SU-DHL-6 (cell line): ENCODE measurements at regions not wholly inside any gene's neighbourhood (a gene's known extent, or its start where the extent isn't known, plus 50 kb on each side); places are given as distances from the start of the nearest gene placed in this dataset.

Source experiments
- H2AFZ ChIP-seq: fragments of 200-600 bp; sonication (generic); 2 replicates; pipeline ENCODE4 v1.6.1; 2014; ENCODE audit warnings: low read depth, mild to moderate bottlenecking, moderate library complexity, mixed read lengths, antibody characterized with exemption, low read length; ENCODE audit not compliant: severe bottlenecking
- H3F3A ChIP-seq: fragments of 200-600 bp; shearing (Covaris generic); 2 replicates; pipeline ENCODE4 v1.6.0; 2016; ENCODE audit warnings: antibody characterized with exemption, mild to moderate bottlenecking; ENCODE audit not compliant: insufficient read depth
- H3K27ac ChIP-seq: fragments of 200-600 bp; sonication (generic); 2 replicates; pipeline ENCODE4 v1.5.1; 2016; ENCODE audit warnings: low read depth, mild to moderate bottlenecking, low read length, moderate library complexity, mixed read lengths
- H3K27me3 ChIP-seq: fragments of 200-600 bp; sonication (generic), shearing (Covaris generic); 2 replicates; pipeline ENCODE4 v1.6.0; 2014; ENCODE audit warnings: mild to moderate bottlenecking, low read length
- H3K36me3 ChIP-seq: fragments of 200-600 bp; sonication (generic); 2 replicates; pipeline ENCODE4 v1.6.1; 2014; ENCODE audit warnings: mild to moderate bottlenecking, low read length, mixed read lengths
- H3K4me2 ChIP-seq: fragments of 300-600, 200-600 bp; shearing (Covaris generic), sonication (generic); 2 replicates; pipeline ENCODE4 v1.6.0; 2014; ENCODE audit warnings: low read length, low read depth, mild to moderate bottlenecking; ENCODE audit not compliant: poor library complexity, severe bottlenecking
- H3K4me3 ChIP-seq: fragments of 200-600 bp; sonication (generic); 2 replicates; pipeline ENCODE4 v1.5.1; 2014; ENCODE audit warnings: antibody characterized with exemption, low read length, mild to moderate bottlenecking, mixed read lengths; ENCODE audit not compliant: insufficient read depth, poor library complexity, severe bottlenecking
- H3K79me2 ChIP-seq: fragments of 200-600 bp; sonication (generic); 2 replicates; pipeline ENCODE4 v1.6.1; 2014; ENCODE audit warnings: mild to moderate bottlenecking, low read length, moderate library complexity; ENCODE audit not compliant: insufficient read depth
- H3K9ac ChIP-seq: fragments of 200-600 bp; sonication (generic); 2 replicates; pipeline ENCODE4 v1.7.0; 2014; ENCODE audit warnings: mild to moderate bottlenecking, low read length
- H3K9me2 ChIP-seq: fragments of 200-600 bp; sonication (generic); replicated peaks from 2 replicates; pipeline ENCODE4 v1.6.1; 2014; ENCODE audit warnings: low read length; ENCODE audit not compliant: insufficient read depth
- H3K9me3 ChIP-seq: fragments of 200-600 bp; sonication (generic); 2 replicates; pipeline ENCODE4 v1.6.1; 2014; ENCODE audit warnings: low read length, mixed read lengths; ENCODE audit not compliant: insufficient read depth
- H4K20me1 ChIP-seq: fragments of 200-600 bp; sonication (generic); 2 replicates; pipeline ENCODE4 v1.6.1; 2014; ENCODE audit warnings: low read depth, mild to moderate bottlenecking, antibody characterized with exemption, low read length, moderate library complexity, mixed read lengths
- EZH2phosphoT487 ChIP-seq: fragments of 200-600 bp; sonication (generic), shearing (Covaris generic); conservative IDR thresholded peaks from 2 replicates; pipeline ENCODE4 v1.6.1; 2018; ENCODE audit warnings: mild to moderate bottlenecking, antibody characterized with exemption, low read length, moderate library complexity, mixed read lengths
- TF ChIP-seq, protein P1 (sequence below): fragments of 200-600 bp; sonication (generic); IDR thresholded peaks from one replicate; pipeline ENCODE4 v1.5.1; 2017; ENCODE audit warnings: antibody characterized with exemption, mild to moderate bottlenecking, low read length, moderate library complexity; ENCODE audit not compliant: insufficient read depth, poor library complexity, severe bottlenecking

DNA sequence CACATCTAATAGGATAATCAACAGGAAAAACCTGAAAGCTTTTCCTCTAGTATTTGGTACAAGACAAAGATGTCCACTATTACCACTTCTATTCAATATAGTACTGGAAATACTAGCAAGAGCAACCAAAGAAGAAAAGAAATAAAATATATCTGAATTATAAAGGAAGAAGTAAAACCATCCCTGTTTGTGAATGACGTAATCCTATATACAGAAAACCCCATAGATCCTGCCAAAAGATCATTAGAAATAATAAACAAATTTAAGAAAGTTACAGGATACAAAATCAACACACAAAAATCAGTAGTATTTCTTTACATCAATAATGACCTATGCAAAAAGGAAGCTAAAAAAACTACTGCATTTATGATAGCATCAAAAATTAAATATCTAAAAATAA, 1191.3 kb upstream of the C9orf72 start:
- Histone ChIP-seq H3K9me2 (no peaks in the 10 kb centered on the region), H3K27ac (no peak overlapping the region), H3K9ac (no peak overlapping the region), H3K27me3 (no peaks in the 10 kb centered on the region), H3K36me3 (no peaks in the 10 kb centered on the region), H3K79me2 (no peaks in the 10 kb centered on the region), H2AFZ (no peak overlapping the region), H3K4me2 (no peak overlapping the region), H4K20me1 (no peaks in the 10 kb centered on the region), H3K9me3 (no peaks in the 10 kb centered on the region), H3F3A (no peaks in the 10 kb centered on the region), H3K4me3 (no peak overlapping the region)
- TF ChIP-seq EZH2phosphoT487 = no peak
- TF ChIP-seq, protein P1, sequence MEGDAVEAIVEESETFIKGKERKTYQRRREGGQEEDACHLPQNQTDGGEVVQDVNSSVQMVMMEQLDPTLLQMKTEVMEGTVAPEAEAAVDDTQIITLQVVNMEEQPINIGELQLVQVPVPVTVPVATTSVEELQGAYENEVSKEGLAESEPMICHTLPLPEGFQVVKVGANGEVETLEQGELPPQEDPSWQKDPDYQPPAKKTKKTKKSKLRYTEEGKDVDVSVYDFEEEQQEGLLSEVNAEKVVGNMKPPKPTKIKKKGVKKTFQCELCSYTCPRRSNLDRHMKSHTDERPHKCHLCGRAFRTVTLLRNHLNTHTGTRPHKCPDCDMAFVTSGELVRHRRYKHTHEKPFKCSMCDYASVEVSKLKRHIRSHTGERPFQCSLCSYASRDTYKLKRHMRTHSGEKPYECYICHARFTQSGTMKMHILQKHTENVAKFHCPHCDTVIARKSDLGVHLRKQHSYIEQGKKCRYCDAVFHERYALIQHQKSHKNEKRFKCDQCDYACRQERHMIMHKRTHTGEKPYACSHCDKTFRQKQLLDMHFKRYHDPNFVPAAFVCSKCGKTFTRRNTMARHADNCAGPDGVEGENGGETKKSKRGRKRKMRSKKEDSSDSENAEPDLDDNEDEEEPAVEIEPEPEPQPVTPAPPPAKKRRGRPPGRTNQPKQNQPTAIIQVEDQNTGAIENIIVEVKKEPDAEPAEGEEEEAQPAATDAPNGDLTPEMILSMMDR = no peak

DNA sequence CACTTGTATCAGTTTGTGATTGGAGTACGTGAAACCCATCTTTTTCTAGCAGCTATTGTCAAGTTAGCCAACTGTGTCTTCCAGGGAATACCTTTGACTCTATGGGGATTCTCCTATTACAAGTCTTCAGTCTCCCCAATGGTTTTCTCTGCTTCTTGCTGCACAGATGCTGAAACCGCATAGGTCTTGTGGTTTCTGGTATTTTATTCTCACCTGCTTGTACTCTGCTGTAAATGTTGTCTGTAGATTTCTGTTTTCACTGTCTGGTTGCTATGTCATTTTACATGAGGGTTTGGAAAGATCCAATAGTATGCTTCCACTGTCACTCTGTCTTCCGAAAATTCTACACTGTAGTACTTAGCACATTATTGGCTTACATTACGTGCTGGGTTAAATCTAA, 1196.9 kb upstream of the C9orf72 start:
- TF ChIP-seq, protein P1 = no peak
- TF ChIP-seq EZH2phosphoT487 = no peak
- H3K9ac ChIP-seq = no peak overlapping the region
- H3K4me2 ChIP-seq = no peak overlapping the region
- no peaks in the 10 kb centered on the region for H3K27me3 ChIP-seq
- no peak overlapping the region for H2AFZ ChIP-seq
- no peaks in the 10 kb centered on the region for H4K20me1 ChIP-seq
- H3K9me3 ChIP-seq = no peaks in the 10 kb centered on the region
- no peak overlapping the region for H3K27ac ChIP-seq
- H3K36me3 ChIP-seq = no peaks in the 10 kb centered on the region
- H3F3A ChIP-seq = no peaks in the 10 kb centered on the region
- H3K79me2 ChIP-seq = no peaks in the 10 kb centered on the region
- H3K9me2 ChIP-seq = no peaks in the 10 kb centered on the region
- H3K4me3 ChIP-seq = no peak overlapping the region

DNA sequence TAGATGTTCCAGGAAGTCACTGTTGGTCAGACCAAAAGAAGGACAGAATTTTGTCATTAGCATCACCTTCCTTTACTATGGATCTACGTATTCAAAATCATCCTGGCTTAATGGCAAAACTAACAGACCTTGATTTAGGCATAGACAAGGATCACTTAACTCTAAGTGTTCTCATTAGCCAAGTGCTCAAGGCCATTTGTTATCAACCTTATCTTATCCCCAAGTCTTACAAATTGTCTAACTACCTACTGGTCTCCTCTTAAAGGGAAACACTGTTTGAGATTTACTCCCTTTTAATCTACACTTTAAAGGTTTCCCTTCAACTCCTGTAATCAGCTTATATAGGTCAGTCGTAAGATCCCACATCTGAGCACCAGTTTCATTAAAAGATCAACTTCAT, 1197.5 kb upstream of the C9orf72 start:
- Histone ChIP-seq H3K9ac (no peak overlapping the region), H3K4me2 (no peak overlapping the region), H3F3A (no peaks in the 10 kb centered on the region), H3K27ac (no peak overlapping the region), H4K20me1 (no peaks in the 10 kb centered on the region), H3K27me3 (no peaks in the 10 kb centered on the region), H3K9me2 (no peaks in the 10 kb centered on the region), H3K9me3 (no peaks in the 10 kb centered on the region), H2AFZ (no peak overlapping the region), H3K36me3 (no peaks in the 10 kb centered on the region), H3K4me3 (no peak overlapping the region), H3K79me2 (no peaks in the 10 kb centered on the region)
- TF ChIP-seq, protein P1 = no peak
- no peak for TF ChIP-seq EZH2phosphoT487
